Calu3 (cell line): ENCODE measurements at regions not wholly inside any gene's neighbourhood (a gene's known extent, or its start where the extent isn't known, plus 50 kb on each side); places are given as distances from the start of the nearest gene placed in this dataset.

Source experiments
- BruUV-seq: library from RNA; stranded (reverse); fragments of 400-500 nt; replicated peaks from 2 replicates; lab custom pipeline; 2021; lab: Mats Ljungman, UMichigan
- CTCF ChIA-PET: fragments of 300-600 bp; sonication (Branson Sonifier 250); formaldehyde crosslinking; loops from one replicate; lab custom pipeline; 2022; ENCODE audit warnings: antibody characterized with exemption; lab: Charles Lee
- DNase-seq: peaks from one replicate; pipeline ENCODE4 v3.0.0; 2022
- H3K27ac Mint-ChIP-seq: one replicate; pipeline ENCODE4 v1.8.0; 2022; ENCODE audit warnings: mixed read lengths; ENCODE audit not compliant: unreplicated experiment
- H3K27me3 Mint-ChIP-seq: one replicate; pipeline ENCODE4 v1.8.0; 2022; ENCODE audit warnings: mixed read lengths; ENCODE audit not compliant: unreplicated experiment
- H3K36me3 Mint-ChIP-seq: one replicate; pipeline ENCODE4 v1.8.0; 2022; ENCODE audit warnings: mild to moderate bottlenecking, moderate library complexity, mixed read lengths; ENCODE audit not compliant: insufficient read depth, unreplicated experiment
- H3K4me1 Mint-ChIP-seq: one replicate; pipeline ENCODE4 v1.8.0; 2022; ENCODE audit warnings: mild to moderate bottlenecking, low read depth, mixed read lengths; ENCODE audit not compliant: unreplicated experiment
- H3K4me3 Mint-ChIP-seq: one replicate; pipeline ENCODE4 v1.8.0; 2022; ENCODE audit warnings: mild to moderate bottlenecking, low read depth, moderate library complexity, mixed read lengths; ENCODE audit not compliant: unreplicated experiment
- H3K9me3 Mint-ChIP-seq: one replicate; pipeline ENCODE4 v1.8.0; 2022; ENCODE audit warnings: low read depth, mixed read lengths; ENCODE audit not compliant: unreplicated experiment
- CTCF ChIP-seq: fragments of 200-600 bp; IDR thresholded peaks from one replicate; pipeline ENCODE4 v1.8.0; 2022; ENCODE audit warnings: antibody characterized with exemption; ENCODE audit not compliant: unreplicated experiment
- intact Hi-C: fragments of 100-400 bp; cut with micrococcal nuclease; formaldehyde crosslinking; loops from one replicate; pipeline ENCODE4 v1.10.0; 2022; ENCODE audit not compliant: unreplicated experiment

GRCh38 chr17:69761011-69761410, 314.0 kb upstream of the KCNJ16 start:
- no TSS peak for BruUV-seq
- H3K9me3 Mint-ChIP-seq, result peaks cover 23% of the 10 kb centered on the region
- intact Hi-C loops, result no loop called here
- no peak overlapping the region for H3K27ac Mint-ChIP-seq
- H3K27me3 Mint-ChIP-seq, result no peaks in the 10 kb centered on the region
- no peak overlapping the region for H3K4me3 Mint-ChIP-seq
- no peaks in the 10 kb centered on the region for H3K36me3 Mint-ChIP-seq
- DNase-seq, result no peak
- CTCF ChIA-PET, result no interaction called here
- H3K4me1 Mint-ChIP-seq, result peaks cover 22% of the 10 kb centered on the region
- no peak for TF ChIP-seq CTCF

- intact Hi-C loops, result no loop called here
- no peak for TF ChIP-seq CTCF
- Mint-ChIP-seq H3K4me3 (no peak overlapping the region), H3K27me3 (no peaks in the 10 kb centered on the region), H3K4me1 (peaks cover 22% of the 10 kb centered on the region), H3K9me3 (peaks cover 23% of the 10 kb centered on the region), H3K27ac (peak overlapping the region; percentile 12), H3K36me3 (no peaks in the 10 kb centered on the region)
- CTCF ChIA-PET, result no interaction called here
- no peak for DNase-seq
- no TSS peak for BruUV-seq
Observed at GRCh38 chr17:69761767-69762321, 313.2 kb upstream of the KCNJ16 start.

GRCh38 chr17:69762359-69762758, 312.7 kb upstream of the KCNJ16 start:
- peaks cover 22% of the 10 kb centered on the region for H3K4me1 Mint-ChIP-seq
- TF ChIP-seq CTCF, result no peak
- no TSS peak for BruUV-seq
- DNase-seq, result no peak
- H3K27me3 Mint-ChIP-seq, result no peaks in the 10 kb centered on the region
- H3K36me3 Mint-ChIP-seq, result no peaks in the 10 kb centered on the region
- no peak overlapping the region for H3K27ac Mint-ChIP-seq
- H3K9me3 Mint-ChIP-seq, result peaks cover 23% of the 10 kb centered on the region
- no peak overlapping the region for H3K4me3 Mint-ChIP-seq
- intact Hi-C loops, result no loop called here
- CTCF ChIA-PET, result no interaction called here

GRCh38 chr17:69762766-69763165, 312.3 kb upstream of the KCNJ16 start:
- BruUV-seq, result no TSS peak
- intact Hi-C loops, result no loop called here
- H3K9me3 Mint-ChIP-seq, result peaks cover 21% of the 10 kb centered on the region
- CTCF ChIA-PET, result no interaction called here
- H3K4me3 Mint-ChIP-seq, result no peak overlapping the region
- TF ChIP-seq CTCF, result no peak
- no peaks in the 10 kb centered on the region for H3K36me3 Mint-ChIP-seq
- no peak for DNase-seq
- H3K27ac Mint-ChIP-seq, result no peak overlapping the region
- H3K4me1 Mint-ChIP-seq, result peaks cover 22% of the 10 kb centered on the region
- no peaks in the 10 kb centered on the region for H3K27me3 Mint-ChIP-seq
